NCI-H187 treated with DMSO at 0.1 percent for 48 hours (cell line): ENCODE measurements at regions not wholly inside any gene's neighbourhood (a gene's known extent, or its start where the extent isn't known, plus 50 kb on each side); places are given as distances from the start of the nearest gene placed in this dataset.
A peak's percentile ranks its signal among the peaks of the same experiment; 100 is the strongest.

Source experiments
- DNase-seq: peaks from one replicate; lab custom pipeline; 2025; lab: John Stamatoyannopoulos, UW

DNA sequence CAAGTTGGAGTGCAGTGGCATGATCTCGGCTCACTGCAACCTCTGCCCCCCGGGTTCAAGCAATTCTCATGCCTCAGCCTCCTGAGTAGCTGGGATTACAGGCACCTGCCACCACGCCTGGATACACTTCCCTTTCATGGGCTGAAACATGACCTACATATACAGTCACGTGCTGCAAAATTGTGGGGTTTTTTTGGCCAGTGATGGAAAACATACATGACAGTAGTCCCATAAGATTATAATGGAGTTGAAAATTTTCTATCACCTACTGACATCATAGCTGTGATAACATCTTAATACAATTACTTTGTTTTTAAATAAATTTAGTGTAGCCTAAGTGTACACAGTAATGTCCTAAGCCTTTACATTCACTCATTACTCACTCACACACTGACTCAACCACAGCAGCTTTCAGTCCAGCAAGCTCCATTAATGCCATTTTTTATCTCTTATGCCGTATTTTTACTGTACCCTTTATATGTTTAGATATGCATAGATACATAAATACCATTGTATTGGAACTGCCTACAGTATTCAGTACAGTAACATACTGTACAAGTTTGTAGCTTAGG lies 79.9 kb upstream of the TMEM196 start:
- no peak for DNase-seq

- peak; percentile 20 for DNase-seq
Observed at GRCh38 chr7:19852192-19852591, 78.8 kb upstream of the TMEM196 start.

- no peak for DNase-seq
Observed at GRCh38 chr7:19851504-19851903, 78.1 kb upstream of the TMEM196 start.

DNA sequence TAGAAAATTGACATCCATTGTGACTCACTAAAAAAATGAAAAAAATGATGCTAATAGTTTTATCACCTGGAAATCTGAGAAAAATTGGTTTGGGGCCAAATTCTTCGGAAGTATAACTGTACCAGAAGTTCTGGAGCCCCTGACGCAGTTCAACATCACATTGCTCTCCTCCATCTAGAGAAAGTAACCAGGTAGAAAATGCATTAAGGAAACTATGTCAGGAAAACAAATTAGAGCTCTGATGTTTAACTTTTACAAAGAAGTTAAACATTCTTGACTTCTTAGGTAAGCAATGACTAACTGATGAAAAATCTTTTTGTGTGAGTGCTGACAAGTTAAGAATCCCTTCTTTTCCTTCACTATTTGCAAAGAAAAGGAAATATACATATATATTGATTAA lies 61.1 kb upstream of the TMEM196 start:
- no peak for DNase-seq

DNA sequence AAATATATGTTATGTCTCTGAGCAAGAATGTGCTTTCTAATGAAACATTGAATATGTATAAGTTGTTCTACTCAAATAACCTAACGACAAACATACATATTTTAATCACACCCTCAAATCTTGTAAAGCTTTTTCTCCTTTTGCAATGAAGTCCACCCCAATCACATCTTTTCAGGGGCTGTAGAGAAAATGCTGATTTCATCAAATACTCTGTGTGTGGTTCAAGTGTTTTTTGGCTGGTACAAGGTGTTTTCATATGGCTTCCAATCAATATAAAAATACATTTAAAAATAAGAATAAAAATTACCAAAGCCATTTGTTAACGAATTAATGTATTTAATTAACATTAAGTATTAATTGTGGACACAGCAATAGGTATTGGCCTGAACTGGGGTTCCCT lies 57.2 kb upstream of the TMEM196 start:
- no peak for DNase-seq
